Right cardiac atrium (tissue), 5 donors: ENCODE measurements at regions not wholly inside any gene's neighbourhood (a gene's known extent, or its start where the extent isn't known, plus 50 kb on each side); places are given as distances from the start of the nearest gene placed in this dataset.

Experiments used
- ATAC-seq, 2 donors: fragments of 200-7000 bp; cut with Tn5 transposase; one replicate each; pipeline versions ENCODE4 v1.8.0 to v1.9.1; 2020; ENCODE audit warnings: moderate library complexity in 2 of 2, mild to moderate bottlenecking in 1 of 2
- DNase-seq, 3 donors: peaks; one replicate each; pipeline ENCODE4 v3.0.0-alpha.2; 2020
- H3K27ac ChIP-seq: one replicate; pipeline ENCODE4 v1.5.1; 2013; ENCODE audit warnings: mild to moderate bottlenecking, low read length, control low read depth, moderate library complexity
- H3K27me3 ChIP-seq: one replicate; pipeline ENCODE4 v1.6.1; 2013; ENCODE audit not compliant: control insufficient read depth, insufficient read depth
- H3K4me1 ChIP-seq: one replicate; pipeline ENCODE4 v1.6.1; 2013; ENCODE audit warnings: low read length; ENCODE audit not compliant: control insufficient read depth, insufficient read depth
- H3K4me3 ChIP-seq: one replicate; pipeline ENCODE4 v1.5.1; 2013; ENCODE audit warnings: low read length, control low read depth
- H3K9me3 ChIP-seq: one replicate; pipeline ENCODE4 v1.6.1; 2013; ENCODE audit warnings: low read length; ENCODE audit not compliant: control insufficient read depth
- WGBS: extraction: QIAGEN DNeasy Blood & Tissue Kit; methylation state at CpG from one replicate; pipeline ENCODE4 v1.1.7; 2013; 5-methylcytosine and 5-hydroxymethylcytosine counted together
- intact Hi-C, 4 donors: fragments of 100-400 bp; cut with DNase I; formaldehyde crosslinking; loops; one replicate each; pipeline versions ENCODE4 v1.11.0 to v1.14.0; 2022 to 2023
- donor health status: healthy with polysubstance abuse.
- donor health status: DM: no; HTN: yes; CAD: no.
- donor health status: DM: no; HTN: no; CAD: no.
- donor health status: DM: no; HTN: yes; CAD: no; lungs with severe emphysema.
- donor health status: DM: yes; HTN: yes; CAD: no.

GRCh38 chr7:106471686-106472440 is 187.1 kb upstream of the NAMPT start:
- 63% methylated on average over 8 of the region's 8 CpGs for WGBS
- ATAC-seq (no peak), DNase-seq (no peak)
- Histone ChIP-seq H3K27ac (no peak overlapping the region), H3K4me3 (no peak overlapping the region), H3K4me1 (no peaks in the 10 kb centered on the region), H3K27me3 (no peaks in the 10 kb centered on the region), H3K9me3 (no peaks in the 10 kb centered on the region)
- intact Hi-C loops = no loop called here

GRCh38 chr7:106471021-106471420 is 186.2 kb upstream of the NAMPT start:
- H3K27me3 ChIP-seq = no peaks in the 10 kb centered on the region
- DNase-seq = no peak
- no peaks in the 10 kb centered on the region for H3K9me3 ChIP-seq
- no peak for ATAC-seq
- H3K27ac ChIP-seq = no peak overlapping the region
- intact Hi-C loops = no loop called here
- no peaks in the 10 kb centered on the region for H3K4me1 ChIP-seq
- no peak overlapping the region for H3K4me3 ChIP-seq
- 92% methylated on average over 2 of the region's 2 CpGs for WGBS

GRCh38 chr7:106466867-106467266 is 182.1 kb upstream of the NAMPT start:
- 42% methylated on average over 5 of the region's 5 CpGs for WGBS
- Histone ChIP-seq H3K4me1 (no peaks in the 10 kb centered on the region), H3K27ac (no peak overlapping the region), H3K4me3 (no peak overlapping the region), H3K27me3 (no peaks in the 10 kb centered on the region), H3K9me3 (no peaks in the 10 kb centered on the region)
- intact Hi-C loops = loop anchor here in 2 of 4 donors (10.0 kb wide), 1 partner anchor 182 kb away; the partner anchor contains the start of gene NAMPT (in 2 of the 2)
- DNase-seq (no peak), ATAC-seq (peak; percentile 37 to 48)

- no peaks in the 10 kb centered on the region for H3K27me3 ChIP-seq
- H3K9me3 ChIP-seq = no peaks in the 10 kb centered on the region
- DNase-seq (peak; percentile 22 to 63 (median 48)), ATAC-seq (peak; percentile 48 to 49)
- H3K4me1 ChIP-seq = no peaks in the 10 kb centered on the region
- no peak overlapping the region for H3K4me3 ChIP-seq
- WGBS = 79% methylated on average over 5 of the region's 5 CpGs
- H3K27ac ChIP-seq = no peak overlapping the region
- intact Hi-C loops = loop anchor here in 2 of 4 donors (10.0 kb wide), 1 partner anchor 181 kb away; the partner anchor contains the start of gene NAMPT (in 2 of the 2)
These were observed 181.1 kb upstream of the NAMPT start for GRCh38 chr7:106465704-106466468.

GRCh38 chr7:106464651-106465050 is 179.9 kb upstream of the NAMPT start:
- H3K27ac ChIP-seq = no peak overlapping the region
- intact Hi-C loops = loop anchor here in 3 of 4 donors (5.0 to 10.0 kb wide), 2 partner anchors 180 to 287 kb away; partner anchors contain the start of gene NAMPT (in 2 of the 3)
- 68% methylated on average over 2 of the region's 2 CpGs for WGBS

GRCh38 chr7:106463851-106464611 is 179.2 kb upstream of the NAMPT start:
- no peaks in the 10 kb centered on the region for H3K4me1 ChIP-seq
- DNase-seq = no peak
- WGBS = 76% methylated on average over 2 of the region's 2 CpGs

More at GRCh38 chr7:106464651-106465050, 179.9 kb upstream of the NAMPT start:
- Histone ChIP-seq H3K4me3 (no peak overlapping the region), H3K9me3 (no peaks in the 10 kb centered on the region), H3K27me3 (no peaks in the 10 kb centered on the region), H3K4me1 (no peaks in the 10 kb centered on the region)
- ATAC-seq (no peak), DNase-seq (no peak)

GRCh38 chr7:106462914-106463482 is 178.2 kb upstream of the NAMPT start:
- 60% methylated on average over 3 of the region's 3 CpGs for WGBS
- Histone ChIP-seq H3K27ac (no peak overlapping the region), H3K4me1 (no peaks in the 10 kb centered on the region), H3K4me3 (no peak overlapping the region), H3K27me3 (no peaks in the 10 kb centered on the region), H3K9me3 (no peaks in the 10 kb centered on the region)
- intact Hi-C loops = loop anchor here in 3 of 4 donors (5.0 to 10.0 kb wide), 2 partner anchors 178 to 286 kb away; partner anchors contain the start of gene NAMPT (in 2 of the 3)
- DNase-seq = no peak
- ATAC-seq = no peak

More at GRCh38 chr7:106463851-106464611, 179.2 kb upstream of the NAMPT start:
- H3K27me3 ChIP-seq = no peaks in the 10 kb centered on the region
- intact Hi-C loops = loop anchor here in 3 of 4 donors (5.0 to 10.0 kb wide), 2 partner anchors 179 to 287 kb away; partner anchors contain the start of gene NAMPT (in 2 of the 3)
- H3K9me3 ChIP-seq = no peaks in the 10 kb centered on the region
- ATAC-seq = no peak
- no peak overlapping the region for H3K27ac ChIP-seq
- H3K4me3 ChIP-seq = no peak overlapping the region

GRCh38 chr7:106462365-106462859 is 177.6 kb upstream of the NAMPT start:
- no peak for DNase-seq
- 35% methylated on average over 4 of the region's 4 CpGs for WGBS
- H3K27me3 ChIP-seq = no peaks in the 10 kb centered on the region
- H3K4me3 ChIP-seq = no peak overlapping the region
- H3K9me3 ChIP-seq = no peaks in the 10 kb centered on the region
- H3K27ac ChIP-seq = no peak overlapping the region
- ATAC-seq = peak; percentile 42 to 53
- H3K4me1 ChIP-seq = no peaks in the 10 kb centered on the region
- intact Hi-C loops = loop anchor here in 3 of 4 donors (5.0 to 10.0 kb wide), 2 partner anchors 178 to 285 kb away; partner anchors contain the start of gene NAMPT (in 2 of the 3)

GRCh38 chr7:106460792-106461254 is 176.0 kb upstream of the NAMPT start:
- intact Hi-C loops = loop anchor here (2.0 to 10.0 kb wide), 3 partner anchors 176 to 284 kb away; partner anchors contain the start of gene NAMPT (in 2 of the 4)
- H3K9me3 ChIP-seq = no peaks in the 10 kb centered on the region
- H3K4me3 ChIP-seq = no peak overlapping the region
- DNase-seq (no peak), ATAC-seq (no peak)
- H3K27me3 ChIP-seq = no peaks in the 10 kb centered on the region
- 80% methylated on average over 6 of the region's 6 CpGs for WGBS
- H3K4me1 ChIP-seq = no peaks in the 10 kb centered on the region
- H3K27ac ChIP-seq = no peak overlapping the region
